GM19023 (cell line): ENCODE measurements at regions not wholly inside any gene's neighbourhood (a gene's known extent, or its start where the extent isn't known, plus 50 kb on each side); places are given as distances from the start of the nearest gene placed in this dataset.
"Not testable (repeated sequence)": the region's sequence is repeated elsewhere in the genome, so short reads cannot be mapped to it uniquely, and the experiment has no call there.

ENCODE experiments used
- ATAC-seq: cut with Tn5 transposase; IDR thresholded peaks from one replicate; pipeline ENCODE4 v1.9.1; 2021; ENCODE audit warnings: mild to moderate bottlenecking, moderate library complexity; ENCODE audit not compliant: unreplicated experiment

DNA sequence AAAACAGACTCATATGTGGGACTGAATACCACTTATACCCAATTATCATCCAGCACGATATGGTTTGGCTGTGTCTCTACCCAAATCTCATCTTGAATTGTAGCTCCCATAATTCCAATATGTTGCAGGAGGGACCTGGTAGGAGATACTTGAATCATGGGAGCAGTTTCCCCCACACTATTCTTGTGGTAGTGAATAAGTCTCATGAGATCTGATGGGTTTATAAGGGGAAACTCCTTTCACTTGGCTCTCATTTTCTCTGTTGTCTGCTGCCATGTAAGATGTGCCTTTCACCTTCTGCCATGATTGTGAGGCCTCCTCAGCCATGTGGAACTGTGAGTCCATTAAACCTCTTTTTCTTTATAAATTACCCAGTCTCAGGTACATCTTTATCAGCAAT is 91.9 kb upstream of the FNDC3A start:
- ATAC-seq, result not testable (repeated sequence)

DNA sequence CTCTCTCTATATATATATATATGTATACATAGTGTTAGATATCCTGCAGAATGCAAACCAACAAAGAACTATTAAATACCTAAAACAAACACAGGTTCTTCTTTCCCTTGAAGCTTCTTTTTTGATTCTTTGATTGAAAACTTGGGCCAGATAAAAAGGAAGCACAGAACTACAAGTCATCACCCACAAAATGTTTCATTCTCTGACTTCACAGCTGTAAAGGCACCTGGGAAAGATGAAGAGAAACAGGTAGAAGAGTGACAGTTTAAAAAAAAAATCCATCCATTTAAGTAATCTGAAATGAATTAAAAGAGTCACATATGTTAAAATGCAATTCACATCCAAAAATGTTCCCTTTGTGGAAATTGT is 90.7 kb upstream of the FNDC3A start:
- no peak for ATAC-seq

DNA sequence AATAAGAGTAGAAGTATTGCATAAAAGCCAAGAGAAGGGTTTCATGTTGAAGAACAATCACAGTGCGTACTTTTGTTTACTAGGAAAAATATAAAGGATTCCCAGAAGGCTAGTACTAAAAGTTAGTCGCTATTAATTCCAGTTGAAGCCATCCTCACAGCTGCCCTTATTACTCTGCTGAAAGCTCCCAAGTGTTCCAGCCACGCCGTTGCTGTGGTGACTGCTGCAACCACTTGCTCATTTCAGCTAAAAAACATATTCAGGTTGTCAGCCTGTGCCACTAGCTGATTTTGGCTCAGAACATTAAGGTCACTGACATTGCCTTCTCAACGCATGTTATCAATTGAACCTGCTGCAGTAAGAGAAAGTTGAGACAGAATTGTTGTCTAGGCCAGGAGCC is 87.1 kb upstream of the FNDC3A start:
- no peak for ATAC-seq

DNA sequence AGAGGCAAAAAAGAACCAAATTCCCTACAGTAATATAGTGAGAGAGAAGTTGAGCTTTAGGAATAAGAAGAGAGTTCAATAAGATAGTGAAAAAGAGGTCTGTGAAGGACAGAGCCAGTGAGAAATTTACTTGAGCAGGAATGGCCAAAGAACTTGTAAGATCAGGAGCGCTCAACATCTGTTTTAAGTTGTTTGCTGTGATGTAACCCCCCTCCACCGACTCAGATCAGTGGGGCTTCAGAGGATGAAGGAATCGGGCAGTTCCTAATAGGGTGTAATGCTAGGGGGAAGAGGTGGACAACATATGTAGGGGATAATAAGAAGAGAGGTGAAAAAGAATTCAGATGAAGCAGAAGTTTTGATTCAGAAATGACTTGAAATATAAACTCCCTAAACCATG is 85.3 kb upstream of the FNDC3A start:
- ATAC-seq, result no peak

GRCh38 chr13:48891586-48891985 is 84.1 kb upstream of the FNDC3A start:
- no peak for ATAC-seq

DNA sequence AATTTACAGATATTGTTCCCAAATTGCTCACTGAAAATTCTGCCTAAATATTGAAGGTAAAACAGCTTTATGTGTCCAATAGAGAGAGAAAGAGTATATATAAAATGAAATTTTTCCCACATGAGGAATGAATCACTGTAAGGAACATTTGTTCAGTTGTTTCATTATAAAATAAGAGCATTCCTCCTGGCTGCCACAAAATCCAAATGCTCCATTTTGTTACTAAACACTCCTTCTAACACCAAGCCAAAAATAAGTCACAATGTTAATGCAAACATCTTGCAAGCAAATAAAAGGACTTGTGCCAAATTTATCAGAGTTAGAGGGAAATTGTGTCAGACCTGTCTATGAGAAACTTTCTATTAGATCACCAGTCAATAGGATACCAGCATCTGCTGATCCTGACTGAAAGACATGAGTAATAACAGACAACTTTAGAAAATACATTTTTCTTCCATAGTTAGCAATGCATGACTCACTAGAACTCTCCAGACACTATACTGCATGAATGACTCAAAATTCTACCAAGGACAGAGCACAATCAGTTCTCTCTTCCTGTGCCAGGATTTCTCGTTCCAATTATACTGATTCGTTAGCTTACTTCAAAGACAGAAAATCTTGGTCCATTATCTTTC is 83.5 kb upstream of the FNDC3A start:
- ATAC-seq, result peak; percentile 62

GRCh38 chr13:48892688-48893075 is 83.0 kb upstream of the FNDC3A start:
- no peak for ATAC-seq

DNA sequence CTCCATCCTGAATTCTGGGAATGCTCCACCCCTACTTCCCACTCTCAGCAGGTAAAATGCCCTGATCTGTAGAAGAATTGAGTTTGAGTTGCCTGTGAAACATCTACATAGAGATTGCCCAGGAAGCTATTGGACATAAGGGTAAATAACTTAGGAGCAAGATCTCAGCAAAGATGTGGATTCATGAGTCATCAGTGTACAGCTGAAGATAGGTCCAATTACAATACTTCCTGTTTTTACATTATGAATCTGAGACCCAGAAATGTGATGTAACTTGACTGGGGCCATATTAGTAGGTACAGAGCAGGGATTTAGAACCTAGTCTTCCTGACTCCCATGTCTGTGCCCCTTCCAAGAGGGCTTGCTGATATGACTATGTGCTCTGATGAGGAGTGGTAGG is 79.4 kb upstream of the FNDC3A start:
- ATAC-seq, result no peak

GRCh38 chr13:48901781-48902180 is 73.9 kb upstream of the FNDC3A start:
- no peak for ATAC-seq

DNA sequence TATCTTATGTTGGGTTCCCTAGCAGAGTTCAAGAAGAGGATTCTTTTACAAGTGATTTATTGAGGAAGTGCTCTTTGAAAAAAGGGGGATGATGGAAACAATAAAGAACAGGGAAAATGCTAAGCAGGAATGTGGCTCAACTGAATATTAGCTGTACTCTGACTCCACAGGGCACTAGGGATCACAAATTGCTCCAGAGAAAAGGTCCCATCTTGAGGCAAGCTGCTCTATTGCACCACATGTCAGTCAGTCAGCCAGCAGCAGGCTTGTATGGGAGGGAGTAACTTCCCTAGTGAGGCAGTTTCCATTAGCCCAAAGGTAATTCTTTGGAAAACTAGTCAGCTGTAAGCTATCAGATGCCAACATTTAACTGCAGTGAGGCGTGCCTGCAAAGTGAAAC is 73.3 kb upstream of the FNDC3A start:
- ATAC-seq, result no peak

DNA sequence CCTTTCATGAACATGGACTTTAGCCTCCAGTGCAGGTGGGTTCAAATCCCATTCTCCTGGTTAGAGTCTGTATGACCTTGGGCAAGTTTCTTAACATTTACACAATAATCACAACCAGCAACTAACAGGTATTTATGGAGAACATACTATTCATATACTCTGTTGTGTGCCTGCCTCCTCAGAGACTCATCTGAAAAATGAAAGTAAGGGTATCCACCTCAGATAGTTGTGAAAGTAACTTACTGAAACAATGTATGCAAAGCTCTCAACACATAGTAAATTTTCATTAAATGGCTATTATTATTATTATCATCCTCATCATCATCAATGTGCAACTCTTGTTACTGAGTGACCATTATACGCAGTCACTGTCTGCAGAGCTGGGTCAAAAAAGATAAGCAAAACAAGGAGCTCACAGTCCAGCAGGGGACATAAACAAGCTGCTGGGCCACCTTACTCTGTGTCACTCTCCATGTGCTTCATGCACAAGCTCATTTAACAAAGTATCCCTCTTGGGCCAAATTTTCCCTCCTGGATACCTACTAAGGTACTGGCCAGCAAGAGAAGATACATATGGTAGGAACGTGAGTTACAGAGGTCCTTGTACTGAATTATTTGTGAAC is 70.9 kb upstream of the FNDC3A start:
- ATAC-seq, result no peak

DNA sequence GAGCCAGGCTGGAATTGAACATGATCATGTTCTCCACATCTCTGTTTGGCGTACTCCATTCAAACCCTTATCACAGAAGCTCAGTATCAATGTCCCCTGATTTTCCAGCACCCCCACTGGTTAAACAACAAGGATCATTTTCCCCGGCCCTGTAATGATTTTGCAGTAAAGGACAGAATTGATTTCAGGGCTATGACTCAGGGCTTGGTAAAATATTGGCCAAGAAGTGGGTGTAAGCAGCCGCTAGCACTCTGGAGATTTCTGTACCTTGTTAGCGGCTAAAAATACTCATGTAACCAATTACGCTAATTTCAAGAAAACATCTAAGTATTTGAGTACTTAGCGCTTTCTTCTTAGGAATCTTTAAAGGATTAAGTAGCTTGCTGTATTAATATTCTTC is 69.5 kb upstream of the FNDC3A start:
- ATAC-seq, result no peak

DNA sequence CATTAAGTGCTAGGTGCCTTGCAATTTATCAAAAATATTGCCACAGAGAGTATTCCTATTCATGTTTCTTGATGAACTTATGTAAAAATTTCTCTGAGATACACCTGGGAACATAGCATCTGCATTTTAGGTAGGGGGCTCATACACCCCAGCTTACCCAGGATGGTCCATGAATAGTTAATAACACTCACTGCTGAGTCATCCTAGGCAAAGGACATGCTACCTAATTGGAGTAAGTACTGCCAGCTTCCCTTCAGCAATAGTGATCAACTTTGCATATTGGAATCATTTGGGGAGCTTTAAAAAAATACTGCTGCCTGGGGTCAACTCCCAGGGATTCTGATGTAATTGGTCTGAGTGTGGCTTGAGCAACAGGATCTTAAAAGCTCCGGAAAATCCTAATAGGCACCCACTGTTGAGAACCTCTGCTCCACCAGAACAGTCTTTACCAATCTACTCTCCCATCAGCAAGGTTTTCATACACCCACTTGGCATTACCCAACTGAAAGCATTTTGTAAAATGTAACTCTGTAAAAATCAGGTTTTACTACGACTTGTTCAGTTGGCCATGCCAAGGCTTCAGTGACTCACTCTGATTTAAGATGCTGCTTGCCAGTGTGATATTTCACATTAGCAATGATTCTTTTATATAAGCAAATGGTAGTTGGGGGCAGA is 67.2 kb upstream of the FNDC3A start:
- ATAC-seq, result no peak

DNA sequence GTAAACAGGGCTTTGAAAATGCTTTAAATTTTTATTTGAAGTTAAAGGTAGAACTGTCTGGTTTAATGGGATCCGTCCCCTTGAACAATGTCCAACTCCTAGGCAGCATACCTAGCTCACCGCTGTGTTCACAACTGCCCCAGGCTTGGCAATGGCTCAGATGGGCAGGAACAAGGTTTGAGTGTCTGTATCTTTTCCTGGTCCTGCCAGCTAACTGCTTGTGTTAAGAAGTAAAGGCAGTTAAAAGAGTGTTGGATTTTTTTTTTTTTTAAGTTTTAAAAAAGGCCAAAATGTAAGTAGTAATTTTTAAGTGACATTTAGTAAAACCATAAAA is 66.7 kb upstream of the FNDC3A start:
- no peak for ATAC-seq

GRCh38 chr13:48910686-48911085 is 65.0 kb upstream of the FNDC3A start:
- ATAC-seq, result no peak

DNA sequence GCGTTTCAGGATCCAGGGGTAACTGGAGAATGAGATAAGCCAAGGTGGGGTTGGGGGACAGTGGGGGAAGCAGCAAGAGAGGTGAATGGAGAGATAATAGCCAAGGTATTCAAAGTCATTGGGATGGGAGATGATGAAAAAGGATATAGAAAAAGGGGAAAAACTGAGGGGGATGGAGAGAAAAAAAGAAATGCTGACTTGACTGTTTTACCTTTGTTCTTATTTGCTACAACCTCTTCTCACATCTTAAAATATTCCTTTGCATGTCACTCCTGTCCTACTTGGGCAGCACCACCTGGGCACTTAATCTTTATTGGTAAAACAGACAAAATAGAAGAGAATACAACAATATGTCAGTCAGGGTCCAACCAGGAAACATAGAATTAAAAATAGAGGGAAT is 56.0 kb upstream of the FNDC3A start:
- ATAC-seq, result no peak

DNA sequence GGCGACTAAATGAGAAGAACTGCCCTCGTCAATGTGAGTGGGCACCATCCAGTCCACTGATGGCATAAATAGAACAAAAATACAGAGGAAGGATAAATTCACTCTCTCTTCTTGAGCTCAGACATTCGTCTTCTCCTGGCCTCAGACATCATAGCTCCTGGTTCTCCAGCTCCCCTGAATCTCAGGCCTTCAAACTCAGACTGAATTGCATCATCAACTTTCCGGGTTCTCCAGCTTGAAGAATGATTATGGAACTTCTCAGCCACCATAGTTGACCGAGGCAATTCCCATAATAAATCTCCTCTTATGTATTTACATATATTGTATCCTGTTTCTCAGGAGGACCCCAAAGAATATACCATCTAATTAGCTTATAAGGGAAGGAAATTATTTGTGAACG is 55.0 kb upstream of the FNDC3A start:
- no peak for ATAC-seq

DNA sequence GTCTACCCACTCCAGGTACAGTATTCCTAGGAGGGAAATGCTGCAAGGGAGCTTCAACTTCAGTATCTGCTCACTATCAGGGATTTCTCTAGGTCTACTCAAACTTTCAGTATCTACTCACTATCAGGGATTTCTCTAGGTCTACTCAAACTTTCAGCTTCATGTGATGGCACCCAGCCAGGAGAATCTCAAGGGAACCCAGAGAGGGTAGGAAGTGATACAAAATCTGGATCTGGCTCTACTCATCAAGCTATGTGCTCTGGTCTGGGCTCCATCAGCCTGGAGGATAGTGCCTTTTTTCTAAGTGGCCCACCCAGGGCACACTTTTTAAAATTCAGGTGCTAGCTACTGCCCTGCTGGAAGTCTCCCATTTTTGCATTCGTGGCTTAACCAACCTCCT is 52.3 kb upstream of the FNDC3A start:
- ATAC-seq, result no peak

DNA sequence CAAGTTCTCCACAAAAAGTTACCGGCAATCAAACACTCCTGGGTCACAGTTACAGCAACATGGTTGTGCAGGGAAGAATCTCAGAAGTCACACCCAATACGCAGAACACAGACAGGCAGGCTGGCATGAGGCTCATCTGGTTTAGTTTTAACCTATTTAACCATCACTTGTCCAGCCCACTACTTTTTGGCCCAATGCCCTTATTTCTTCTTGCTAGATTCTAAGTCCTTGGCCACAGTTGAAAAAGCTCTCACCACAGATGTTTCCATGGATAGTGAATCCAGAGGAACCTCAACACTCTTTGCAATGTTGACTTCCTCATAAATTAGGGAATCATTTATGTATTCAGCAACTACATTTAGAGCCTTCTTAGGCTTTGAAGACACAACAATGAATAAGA is 50.7 kb upstream of the FNDC3A start:
- no peak for ATAC-seq
